GM13977 (cell line): ENCODE measurements at regions not wholly inside any gene's neighbourhood (a gene's known extent, or its start where the extent isn't known, plus 50 kb on each side); places are given as distances from the start of the nearest gene placed in this dataset.

Experiments
- DNase-seq: peaks from one replicate; pipeline ENCODE4 v3.0.0; 2012; ENCODE audit warnings: low spot score
- in situ Hi-C: fragments of 300-500 bp; cut with MboI; formaldehyde crosslinking; loops from one replicate; pipeline ENCODE4 v1.12.0; 2022; ENCODE audit warnings: low sequenced_read_pairs, low pct_unique_long_range_greater_than_20kb, mixed read lengths, inconsistent platforms; ENCODE audit not compliant: unreplicated experiment
- TF ChIP-seq, protein P1 (sequence below): IDR thresholded peaks from 2 replicates; pipeline ENCODE4 v1.5.1; 2012; ENCODE audit warnings: mild to moderate bottlenecking, control low read depth; ENCODE audit not compliant: insufficient read depth; ENCODE audit errors: extremely low read depth, missing control alignments

DNA sequence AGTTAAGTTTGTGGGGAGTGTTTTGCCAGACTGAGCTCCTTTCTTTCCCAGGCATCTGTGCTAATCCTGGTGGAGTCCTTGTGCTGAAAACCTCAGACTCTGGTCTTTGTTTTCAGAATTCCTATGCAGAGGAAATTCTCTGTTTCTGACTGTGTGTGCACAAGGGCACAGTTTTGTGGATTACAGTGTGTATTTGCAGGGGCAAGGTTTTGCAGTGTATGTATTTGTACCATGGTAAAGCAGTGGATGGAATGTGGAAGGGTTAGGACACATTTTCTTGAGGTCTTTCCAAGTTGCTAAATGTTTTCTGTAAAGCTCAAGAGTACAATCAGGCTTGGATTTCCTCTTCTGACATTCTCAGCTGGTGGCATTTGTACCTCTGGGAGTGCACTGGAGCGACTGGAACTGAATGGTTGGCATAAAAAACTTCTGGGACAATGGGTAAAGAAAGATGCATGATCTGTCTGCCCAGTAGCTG is 139.5 kb upstream of the RND3 start:
- TF ChIP-seq, protein P1, sequence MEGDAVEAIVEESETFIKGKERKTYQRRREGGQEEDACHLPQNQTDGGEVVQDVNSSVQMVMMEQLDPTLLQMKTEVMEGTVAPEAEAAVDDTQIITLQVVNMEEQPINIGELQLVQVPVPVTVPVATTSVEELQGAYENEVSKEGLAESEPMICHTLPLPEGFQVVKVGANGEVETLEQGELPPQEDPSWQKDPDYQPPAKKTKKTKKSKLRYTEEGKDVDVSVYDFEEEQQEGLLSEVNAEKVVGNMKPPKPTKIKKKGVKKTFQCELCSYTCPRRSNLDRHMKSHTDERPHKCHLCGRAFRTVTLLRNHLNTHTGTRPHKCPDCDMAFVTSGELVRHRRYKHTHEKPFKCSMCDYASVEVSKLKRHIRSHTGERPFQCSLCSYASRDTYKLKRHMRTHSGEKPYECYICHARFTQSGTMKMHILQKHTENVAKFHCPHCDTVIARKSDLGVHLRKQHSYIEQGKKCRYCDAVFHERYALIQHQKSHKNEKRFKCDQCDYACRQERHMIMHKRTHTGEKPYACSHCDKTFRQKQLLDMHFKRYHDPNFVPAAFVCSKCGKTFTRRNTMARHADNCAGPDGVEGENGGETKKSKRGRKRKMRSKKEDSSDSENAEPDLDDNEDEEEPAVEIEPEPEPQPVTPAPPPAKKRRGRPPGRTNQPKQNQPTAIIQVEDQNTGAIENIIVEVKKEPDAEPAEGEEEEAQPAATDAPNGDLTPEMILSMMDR = no peak
- in situ Hi-C loops = no loop called here
- no peak for DNase-seq

DNA sequence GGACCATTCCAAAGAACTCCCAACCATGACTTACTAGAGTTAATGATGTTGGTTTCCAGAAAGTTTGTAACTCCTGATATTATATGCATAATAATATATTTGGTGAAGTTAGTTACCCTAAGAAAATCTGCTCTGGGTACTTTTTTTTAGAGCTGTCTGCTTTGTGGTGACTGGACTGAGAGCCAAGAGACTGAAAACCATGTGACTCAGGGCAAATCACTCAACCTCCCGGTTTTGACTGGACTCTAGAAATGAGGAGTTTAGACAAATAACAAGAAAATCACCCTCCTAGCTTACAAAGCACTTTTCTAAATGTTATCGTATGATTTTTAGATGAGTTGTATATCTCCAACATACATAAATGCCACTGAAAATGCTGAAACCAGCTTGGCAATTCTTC is 138.3 kb upstream of the RND3 start:
- DNase-seq = no peak
- in situ Hi-C loops = no loop called here
- TF ChIP-seq, protein P1 = no peak

DNA sequence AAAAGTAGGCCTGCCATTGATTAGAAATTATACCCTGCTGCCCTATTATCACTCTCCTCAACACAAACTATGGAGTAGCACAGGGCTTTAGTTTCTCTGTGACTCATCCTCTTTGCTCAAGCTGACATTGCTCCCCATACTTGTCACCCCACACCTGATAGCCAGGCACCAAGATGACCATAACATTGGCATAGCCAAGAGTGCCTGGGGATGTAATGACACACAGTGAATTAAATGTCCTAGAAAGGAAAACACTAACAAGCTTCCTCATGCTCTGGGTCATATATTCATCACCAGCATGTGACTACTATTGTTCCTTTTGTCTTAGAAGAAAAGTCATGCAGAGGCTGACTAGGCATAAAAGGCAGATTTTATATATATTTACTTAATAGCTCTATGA is 137.8 kb upstream of the RND3 start:
- TF ChIP-seq, protein P1 = no peak
- in situ Hi-C loops = no loop called here
- no peak for DNase-seq

DNA sequence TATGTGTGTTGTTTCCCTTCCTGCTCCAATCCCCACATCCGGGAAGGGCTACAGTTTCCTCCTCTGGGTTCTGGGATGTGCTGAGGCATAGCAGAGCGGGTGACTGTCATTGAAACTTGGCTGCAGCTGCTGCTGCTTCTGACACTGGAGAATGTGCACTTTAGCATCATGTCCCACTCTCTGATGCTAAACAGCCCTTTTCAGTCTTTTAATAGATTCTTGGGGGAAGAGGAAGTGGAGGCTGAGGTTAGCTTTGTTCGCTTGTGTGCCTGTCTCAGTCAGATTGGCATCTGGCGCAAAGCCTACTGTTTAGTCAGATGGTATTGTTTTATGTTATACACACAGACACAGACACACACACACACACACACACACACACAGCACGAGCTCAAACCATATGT is 136.5 kb upstream of the RND3 start:
- no peak for DNase-seq
- in situ Hi-C loops = no loop called here
- TF ChIP-seq, protein P1 = no peak

DNA sequence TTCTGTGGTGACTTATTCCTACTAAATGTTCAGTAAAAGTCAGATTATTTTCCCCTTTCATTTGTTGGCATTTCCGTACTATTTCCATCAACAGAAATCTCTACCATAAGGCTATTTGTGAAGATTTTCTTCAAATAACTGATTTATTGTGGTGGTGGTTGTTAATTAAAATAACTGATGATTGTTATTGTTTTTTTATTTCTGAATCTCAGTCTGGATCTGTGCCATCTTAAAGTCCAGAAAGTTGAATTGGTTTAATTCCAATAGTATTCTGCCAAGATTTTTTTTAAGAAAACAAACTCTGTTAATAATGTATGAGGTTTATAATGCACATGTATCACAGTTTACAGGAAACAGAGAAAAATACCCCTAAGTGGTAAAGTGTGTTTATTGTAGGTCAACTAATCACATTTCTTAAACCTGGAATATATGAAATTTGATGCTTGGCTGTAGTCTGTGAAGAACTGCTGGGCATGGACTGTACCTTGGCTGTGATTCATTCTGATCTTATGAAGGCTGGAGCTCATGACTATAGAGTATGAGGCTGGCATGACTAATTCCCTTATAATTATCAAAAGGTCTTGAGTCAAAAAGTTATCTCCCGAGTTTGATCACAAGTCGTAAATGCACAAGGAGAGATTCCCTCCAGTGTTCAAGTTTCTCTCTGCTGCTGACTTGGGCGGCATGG is 134.2 kb upstream of the RND3 start:
- TF ChIP-seq, protein P1 = no peak
- no peak for DNase-seq
- in situ Hi-C loops = no loop called here

DNA sequence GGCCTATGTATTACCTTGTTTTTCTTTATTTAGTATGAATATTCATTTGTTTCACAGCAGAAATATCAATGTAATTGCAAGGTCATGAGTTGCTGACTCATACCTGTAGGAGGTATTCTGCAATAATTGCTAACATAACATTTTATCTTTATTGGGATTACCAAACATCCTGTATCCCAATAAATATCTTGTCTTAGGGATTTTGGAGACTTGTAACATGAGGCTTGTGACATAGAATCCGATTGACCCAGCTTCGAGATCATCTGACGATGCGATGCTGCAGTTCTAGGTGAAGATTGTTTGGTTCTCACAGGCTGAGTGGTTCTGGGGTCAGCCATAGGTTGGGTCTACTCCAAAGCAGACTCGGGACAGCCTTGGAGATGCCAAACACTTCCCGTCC is 133.4 kb upstream of the RND3 start:
- in situ Hi-C loops = no loop called here
- TF ChIP-seq, protein P1 = no peak
- no peak for DNase-seq
